ENCODE measurements at regions not wholly inside any gene's neighbourhood (a gene's known extent, or its start where the extent isn't known, plus 50 kb on each side); places are given as distances from the start of the nearest gene placed in this dataset.

DNA sequence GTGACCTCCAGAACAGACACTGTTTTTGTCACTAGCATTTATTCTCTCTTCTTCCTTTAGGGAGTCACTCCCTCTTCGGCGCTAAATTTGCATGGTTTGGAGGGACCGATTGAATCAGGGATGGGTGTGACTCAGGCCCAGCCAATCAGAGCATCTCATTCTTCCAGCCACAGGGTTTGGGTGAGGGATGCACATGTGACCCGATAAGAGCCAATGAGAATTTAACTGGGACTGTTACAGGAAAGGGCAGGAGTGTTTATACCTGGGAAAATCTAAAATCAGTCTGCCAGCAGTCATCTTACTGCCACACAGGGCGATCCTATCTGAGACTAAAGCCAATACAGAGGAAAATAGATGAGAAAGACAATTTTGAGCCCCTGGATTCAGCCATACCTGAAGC is 351.2 kb upstream of the ERCC4 start:
- TF ChIP-seq SCRT1 (tag by site-specific recombination; IDR thresholded peaks at IDR 0.05; ENCODE audit: borderline replicate concordance) (no peak), ZFP37 (tag by site-specific recombination; IDR thresholded peaks at IDR 0.05) (no peak), ZNF211 (tag by site-specific recombination; IDR thresholded peaks at IDR 0.05; ENCODE audit: low read depth) (no peak), SETDB1 (IDR thresholded peaks at IDR 0.05; ENCODE audit: insufficient read length, low read length) (no peak), ZNF624 (tag by site-specific recombination; IDR thresholded peaks at IDR 0.05) (no peak), ZNF600 (tag by site-specific recombination; IDR thresholded peaks at IDR 0.05) (no peak), ZNF558 (tag by site-specific recombination; IDR thresholded peaks at IDR 0.05) (no peak), ZNF266 (tag by site-specific recombination; IDR thresholded peaks at IDR 0.05; ENCODE audit: low read depth) (no peak), GLI4 (tag by site-specific recombination; IDR thresholded peaks at IDR 0.05) (no peak), YY2 (tag by site-specific recombination; IDR thresholded peaks at IDR 0.05) (no peak), ZNF548 (tag by site-specific recombination; IDR thresholded peaks at IDR 0.05) (no peak), BCL6B (tag by site-specific recombination; IDR thresholded peaks at IDR 0.05) (no peak), ZNF155 (tag by site-specific recombination; IDR thresholded peaks at IDR 0.05) (no peak), ZNF366 (tag by site-specific recombination; conservative IDR thresholded peaks at IDR 0.05) (no peak), ZBTB7A (tag by site-specific recombination; IDR thresholded peaks at IDR 0.05; ENCODE audit: low read depth) (no peak), ZNF707 (tag by site-specific recombination; IDR thresholded peaks at IDR 0.05) (no peak)
- TF ChIP-seq, protein P1, sequence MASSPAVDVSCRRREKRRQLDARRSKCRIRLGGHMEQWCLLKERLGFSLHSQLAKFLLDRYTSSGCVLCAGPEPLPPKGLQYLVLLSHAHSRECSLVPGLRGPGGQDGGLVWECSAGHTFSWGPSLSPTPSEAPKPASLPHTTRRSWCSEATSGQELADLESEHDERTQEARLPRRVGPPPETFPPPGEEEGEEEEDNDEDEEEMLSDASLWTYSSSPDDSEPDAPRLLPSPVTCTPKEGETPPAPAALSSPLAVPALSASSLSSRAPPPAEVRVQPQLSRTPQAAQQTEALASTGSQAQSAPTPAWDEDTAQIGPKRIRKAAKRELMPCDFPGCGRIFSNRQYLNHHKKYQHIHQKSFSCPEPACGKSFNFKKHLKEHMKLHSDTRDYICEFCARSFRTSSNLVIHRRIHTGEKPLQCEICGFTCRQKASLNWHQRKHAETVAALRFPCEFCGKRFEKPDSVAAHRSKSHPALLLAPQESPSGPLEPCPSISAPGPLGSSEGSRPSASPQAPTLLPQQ (tag by site-specific recombination; IDR thresholded peaks at IDR 0.05) = no peak
- Histone ChIP-seq H3K9me3 (ENCODE audit: control insufficient read depth, insufficient read depth, low read depth, low read length) (no peaks in the 10 kb centered on the region), H3K4me3 (ENCODE audit: low read depth, low read length) (no peak overlapping the region), H3K36me3 (ENCODE audit: control insufficient read depth in 2 of 2, insufficient read depth in 1 of 2, low read length in 2 of 2) (no peaks in the 10 kb centered on the region), H3K4me1 (ENCODE audit: control insufficient read depth, insufficient read depth, low read length) (no peaks in the 10 kb centered on the region), H3K27ac (ENCODE audit: extremely low read depth, low read depth, low read length) (no peak overlapping the region)
- POLR2A ChIA-PET = no interaction called here
- CTCF ChIA-PET = no interaction called here

DNA sequence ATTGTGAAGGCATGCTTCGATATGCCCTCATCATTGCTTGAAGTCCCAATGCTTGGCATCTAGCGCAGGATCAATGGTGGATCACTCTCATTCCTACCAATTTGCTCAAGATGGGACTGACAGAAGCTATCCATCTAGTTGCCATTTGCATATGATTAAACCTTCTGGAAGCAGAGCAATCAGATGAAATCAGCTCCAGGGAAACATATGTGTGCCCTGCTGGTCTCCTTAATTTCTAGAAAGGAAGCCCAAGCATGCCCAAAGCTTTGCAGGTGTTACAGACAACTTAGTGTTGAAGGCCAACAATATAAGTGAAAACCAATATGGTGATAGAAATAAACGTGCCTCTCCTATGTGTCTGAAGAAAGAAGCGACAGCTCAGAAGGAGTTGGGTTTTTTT is 350.0 kb upstream of the ERCC4 start:
- Histone ChIP-seq H3K27ac (ENCODE audit: extremely low read depth, low read depth, low read length) (no peak overlapping the region), H3K9me3 (ENCODE audit: control insufficient read depth, insufficient read depth, low read depth, low read length) (no peaks in the 10 kb centered on the region), H3K36me3 (ENCODE audit: control insufficient read depth in 2 of 2, insufficient read depth in 1 of 2, low read length in 2 of 2) (no peaks in the 10 kb centered on the region), H3K4me1 (ENCODE audit: control insufficient read depth, insufficient read depth, low read length) (no peaks in the 10 kb centered on the region), H3K4me3 (ENCODE audit: low read depth, low read length) (no peak overlapping the region)
- ChIA-PET POLR2A (no interaction called here), CTCF (interaction anchor here (0.5 to 0.9 kb wide), 3 partner anchors 16 to 1043 kb away, joined by 3 to 4 read pairs (median 4); no protein-coding TSS in a partner anchor)
- no peak for TF ChIP-seq ZNF747 (tag by site-specific recombination; IDR thresholded peaks at IDR 0.05)
- no peak for TF ChIP-seq ZNF707 (tag by site-specific recombination; IDR thresholded peaks at IDR 0.05)
- TF ChIP-seq TRIM28 (IDR thresholded peaks at IDR 0.05; ENCODE audit: borderline replicate concordance, low read length) = no peak
- no peak for TF ChIP-seq ZNF248 (tag by site-specific recombination; IDR thresholded peaks at IDR 0.05)
- no peak for TF ChIP-seq HOXD13 (CRISPR knock-in tag; IDR thresholded peaks at IDR 0.05; ENCODE audit: borderline replicate concordance)
- TF ChIP-seq ZNF16 (tag by site-specific recombination; IDR thresholded peaks at IDR 0.05; ENCODE audit: low read depth) = no peak
- TF ChIP-seq TSHZ1 (tag by site-specific recombination; IDR thresholded peaks at IDR 0.05; ENCODE audit: borderline replicate concordance) = no peak
- no peak for TF ChIP-seq ZSCAN23 (tag by site-specific recombination; IDR thresholded peaks at IDR 0.05)
- TF ChIP-seq ZNF585B (tag by site-specific recombination; IDR thresholded peaks at IDR 0.05) = no peak
- no peak for TF ChIP-seq SETDB1 (IDR thresholded peaks at IDR 0.05; ENCODE audit: insufficient read length, low read length)
- no peak for TF ChIP-seq GLIS2 (tag by site-specific recombination; IDR thresholded peaks at IDR 0.05)
- TF ChIP-seq ZNF626 (tag by site-specific recombination; IDR thresholded peaks at IDR 0.05) = no peak
- no peak for TF ChIP-seq ZBTB8A (tag by site-specific recombination; IDR thresholded peaks at IDR 0.05)
- no peak for TF ChIP-seq ZBTB21 (tag by site-specific recombination; IDR thresholded peaks at IDR 0.05)
- no peak for TF ChIP-seq GLI4 (tag by site-specific recombination; IDR thresholded peaks at IDR 0.05)
